ENCODE measurements at regions not wholly inside any gene's neighbourhood (a gene's known extent, or its start where the extent isn't known, plus 50 kb on each side); places are given as distances from the start of the nearest gene placed in this dataset.

- no peak for DNase-seq (ENCODE audit: low spot score)
- Histone ChIP-seq H3K36me3 (no peaks in the 10 kb centered on the region), H3K27me3 (replicated peaks; ENCODE audit: insufficient read depth) (no peaks in the 10 kb centered on the region), H3K27ac (no peak overlapping the region), H3K4me1 (ENCODE audit: control insufficient read depth in 1 of 2, low read depth in 2 of 2) (no peaks in the 10 kb centered on the region), H3K9me3 (no peaks in the 10 kb centered on the region), H3K4me3 (no peak overlapping the region)
- ATAC-seq (ENCODE audit: insufficient number of reproducible peaks, low FRiP score, low read depth), result no peak
- no peak for TF ChIP-seq CTCF (IDR thresholded peaks at IDR 0.05)
These were observed 55.1 kb downstream of the CEBPB start for GRCh38 chr20:50245498-50246366.

GRCh38 chr20:50246367-50247195 lies 56.0 kb downstream of the CEBPB start:
- Histone ChIP-seq H3K4me1 (ENCODE audit: control insufficient read depth in 1 of 2, low read depth in 2 of 2) (no peaks in the 10 kb centered on the region), H3K27me3 (replicated peaks; ENCODE audit: insufficient read depth) (no peaks in the 10 kb centered on the region), H3K9me3 (no peaks in the 10 kb centered on the region), H3K36me3 (no peaks in the 10 kb centered on the region), H3K4me3 (no peak overlapping the region), H3K27ac (no peak overlapping the region)
- ATAC-seq (ENCODE audit: insufficient number of reproducible peaks, low FRiP score, low read depth) (no peak), DNase-seq (ENCODE audit: low spot score) (no peak)
- no peak for TF ChIP-seq CTCF (IDR thresholded peaks at IDR 0.05)

- Histone ChIP-seq H3K27me3 (replicated peaks; ENCODE audit: insufficient read depth) (no peaks in the 10 kb centered on the region), H3K9me3 (no peaks in the 10 kb centered on the region), H3K27ac (no peak overlapping the region), H3K4me3 (no peak overlapping the region), H3K4me1 (ENCODE audit: control insufficient read depth in 1 of 2, low read depth in 2 of 2) (no peaks in the 10 kb centered on the region), H3K36me3 (no peaks in the 10 kb centered on the region)
- ATAC-seq (ENCODE audit: insufficient number of reproducible peaks, low FRiP score, low read depth), result no peak
- no peak for TF ChIP-seq CTCF (IDR thresholded peaks at IDR 0.05)
- no peak for DNase-seq (ENCODE audit: low spot score)
These were observed 56.8 kb downstream of the CEBPB start for GRCh38 chr20:50247196-50248094.

- Histone ChIP-seq H3K4me3 (no peak overlapping the region), H3K9me3 (no peaks in the 10 kb centered on the region), H3K27me3 (replicated peaks; ENCODE audit: insufficient read depth) (no peaks in the 10 kb centered on the region), H3K27ac (no peak overlapping the region), H3K4me1 (ENCODE audit: control insufficient read depth in 1 of 2, low read depth in 2 of 2) (no peaks in the 10 kb centered on the region), H3K36me3 (no peaks in the 10 kb centered on the region)
- no peak for TF ChIP-seq CTCF (IDR thresholded peaks at IDR 0.05)
- DNase-seq (ENCODE audit: low spot score), result no peak
- ATAC-seq (ENCODE audit: insufficient number of reproducible peaks, low FRiP score, low read depth), result no peak
These were observed 57.5 kb downstream of the CEBPB start for GRCh38 chr20:50248104-50248641.
